Glutamatergic neuron (in vitro differentiated cells): ENCODE measurements at regions not wholly inside any gene's neighbourhood (a gene's known extent, or its start where the extent isn't known, plus 50 kb on each side); places are given as distances from the start of the nearest gene placed in this dataset.

Experiments
- DNase-seq: peaks from one replicate; pipeline ENCODE4 v3.0.0; 2022
- H3K27ac Mint-ChIP-seq: one replicate; pipeline ENCODE4 v1.8.0; 2020; ENCODE audit warnings: mild to moderate bottlenecking, mixed read lengths, inconsistent platforms; ENCODE audit not compliant: unreplicated experiment
- H3K27me3 Mint-ChIP-seq: one replicate; pipeline ENCODE4 v1.8.0; 2020; ENCODE audit warnings: mild to moderate bottlenecking, moderate library complexity, mixed read lengths, inconsistent platforms; ENCODE audit not compliant: unreplicated experiment
- H3K36me3 Mint-ChIP-seq: one replicate; pipeline ENCODE4 v1.8.0; 2020; ENCODE audit warnings: mild to moderate bottlenecking, mixed read lengths, inconsistent platforms; ENCODE audit not compliant: unreplicated experiment
- H3K4me1 Mint-ChIP-seq: one replicate; pipeline ENCODE4 v1.8.0; 2020; ENCODE audit warnings: mild to moderate bottlenecking, low read depth, mixed read lengths, inconsistent platforms; ENCODE audit not compliant: unreplicated experiment
- H3K4me3 Mint-ChIP-seq: one replicate; pipeline ENCODE4 v1.8.0; 2020; ENCODE audit warnings: mild to moderate bottlenecking, mixed read lengths, inconsistent platforms; ENCODE audit not compliant: unreplicated experiment
- H3K9me3 Mint-ChIP-seq: one replicate; pipeline ENCODE4 v1.8.0; 2020; ENCODE audit warnings: mild to moderate bottlenecking, moderate library complexity, mixed read lengths, inconsistent platforms; ENCODE audit not compliant: unreplicated experiment
- TF ChIP-seq, protein P1 (sequence below): fragments of 200-600 bp; sonication (generic); IDR thresholded peaks from one replicate; pipeline ENCODE4 v1.5.0; 2021; ENCODE audit not compliant: partially characterized antibody, unreplicated experiment

DNA sequence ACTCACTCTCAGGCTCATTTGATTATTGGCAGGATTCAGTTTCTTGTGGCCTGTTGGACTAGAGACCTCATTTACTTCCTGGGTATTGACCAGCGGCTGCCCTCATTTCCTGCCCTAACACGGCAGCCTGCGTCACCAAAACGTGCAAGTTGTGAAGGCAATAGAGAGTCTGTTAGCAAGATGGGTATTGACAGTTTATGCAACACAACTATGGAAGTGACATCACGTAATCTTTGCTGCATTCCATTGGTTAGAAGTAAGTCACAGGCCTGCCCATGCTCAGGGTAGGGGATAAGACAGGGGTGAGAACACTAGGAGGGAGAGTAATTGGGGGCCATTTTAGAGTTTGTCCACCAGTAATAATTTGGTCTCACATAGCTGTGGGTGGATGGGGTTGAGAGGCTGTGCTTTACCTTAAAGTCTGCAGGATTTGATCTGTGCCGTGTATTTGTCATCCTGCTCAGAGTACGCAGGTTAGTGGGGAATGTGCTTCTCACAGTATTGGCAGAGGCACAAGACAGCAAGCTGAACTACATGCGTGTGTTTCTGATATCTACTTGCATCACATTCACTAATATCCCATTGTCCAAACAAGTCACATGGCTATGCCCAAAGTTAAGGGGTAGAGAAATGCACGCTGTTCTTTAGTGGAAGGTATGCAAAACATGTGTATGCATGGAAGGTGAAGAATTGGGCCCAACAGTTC lies 83.3 kb downstream of the EDEM1 start:
- Mint-ChIP-seq H3K27ac (no peak overlapping the region), H3K36me3 (no peaks in the 10 kb centered on the region)

DNA sequence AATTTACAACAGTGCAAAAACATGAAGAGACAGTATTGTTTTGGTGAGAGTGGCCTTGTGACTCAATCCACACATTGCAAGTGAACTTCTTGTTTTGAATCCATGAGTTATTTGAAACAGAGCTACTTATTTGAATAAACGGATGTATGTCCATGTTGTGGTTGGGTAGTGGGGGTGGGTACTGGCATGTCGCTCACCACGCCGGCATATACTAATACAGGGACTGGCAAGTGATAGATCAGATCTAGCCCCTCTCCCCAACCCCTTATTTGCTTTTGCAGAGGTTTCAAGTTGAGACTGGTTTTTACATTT lies 83.8 kb downstream of the EDEM1 start:
- no peaks in the 10 kb centered on the region for H3K36me3 Mint-ChIP-seq

More for the DNA sequence above, 83.3 kb downstream of the EDEM1 start:
- TF ChIP-seq, protein P1, sequence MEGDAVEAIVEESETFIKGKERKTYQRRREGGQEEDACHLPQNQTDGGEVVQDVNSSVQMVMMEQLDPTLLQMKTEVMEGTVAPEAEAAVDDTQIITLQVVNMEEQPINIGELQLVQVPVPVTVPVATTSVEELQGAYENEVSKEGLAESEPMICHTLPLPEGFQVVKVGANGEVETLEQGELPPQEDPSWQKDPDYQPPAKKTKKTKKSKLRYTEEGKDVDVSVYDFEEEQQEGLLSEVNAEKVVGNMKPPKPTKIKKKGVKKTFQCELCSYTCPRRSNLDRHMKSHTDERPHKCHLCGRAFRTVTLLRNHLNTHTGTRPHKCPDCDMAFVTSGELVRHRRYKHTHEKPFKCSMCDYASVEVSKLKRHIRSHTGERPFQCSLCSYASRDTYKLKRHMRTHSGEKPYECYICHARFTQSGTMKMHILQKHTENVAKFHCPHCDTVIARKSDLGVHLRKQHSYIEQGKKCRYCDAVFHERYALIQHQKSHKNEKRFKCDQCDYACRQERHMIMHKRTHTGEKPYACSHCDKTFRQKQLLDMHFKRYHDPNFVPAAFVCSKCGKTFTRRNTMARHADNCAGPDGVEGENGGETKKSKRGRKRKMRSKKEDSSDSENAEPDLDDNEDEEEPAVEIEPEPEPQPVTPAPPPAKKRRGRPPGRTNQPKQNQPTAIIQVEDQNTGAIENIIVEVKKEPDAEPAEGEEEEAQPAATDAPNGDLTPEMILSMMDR = no peak
- H3K4me1 Mint-ChIP-seq = peaks cover 3% of the 10 kb centered on the region
- no peak for DNase-seq
- no peaks in the 10 kb centered on the region for H3K27me3 Mint-ChIP-seq
- no peak overlapping the region for H3K4me3 Mint-ChIP-seq
- H3K9me3 Mint-ChIP-seq = no peaks in the 10 kb centered on the region

DNA sequence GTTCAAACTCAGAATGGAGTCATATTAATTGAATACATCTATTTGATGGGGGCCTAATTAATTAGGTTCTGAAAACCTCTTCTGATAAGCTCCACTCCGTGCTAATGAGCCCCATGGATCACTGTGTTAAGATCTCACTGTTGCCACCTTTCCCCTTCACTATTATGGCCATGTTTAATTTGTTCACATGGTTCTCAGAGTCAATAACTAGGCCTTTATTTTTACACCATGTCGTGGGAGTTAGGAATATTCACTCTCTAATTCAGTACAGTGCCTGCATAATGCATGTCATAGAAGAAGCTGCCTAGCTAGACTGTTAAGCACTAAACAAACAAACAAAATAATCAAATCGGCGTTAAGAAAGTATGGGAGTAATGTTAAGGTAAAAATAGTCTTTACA lies 84.9 kb downstream of the EDEM1 start:
- Mint-ChIP-seq H3K4me3 (no peak overlapping the region), H3K27ac (no peak overlapping the region), H3K27me3 (no peaks in the 10 kb centered on the region), H3K36me3 (no peaks in the 10 kb centered on the region), H3K9me3 (no peaks in the 10 kb centered on the region), H3K4me1 (peaks cover under 1% of the 10 kb centered on the region)
- DNase-seq = no peak
- TF ChIP-seq, protein P1 = no peak

More for the DNA sequence above, 83.8 kb downstream of the EDEM1 start:
- H3K9me3 Mint-ChIP-seq = no peaks in the 10 kb centered on the region
- no peaks in the 10 kb centered on the region for H3K27me3 Mint-ChIP-seq
- no peak overlapping the region for H3K27ac Mint-ChIP-seq
- no peak for DNase-seq
- H3K4me1 Mint-ChIP-seq = peaks cover 3% of the 10 kb centered on the region
- TF ChIP-seq, protein P1 = no peak
- H3K4me3 Mint-ChIP-seq = no peak overlapping the region

DNA sequence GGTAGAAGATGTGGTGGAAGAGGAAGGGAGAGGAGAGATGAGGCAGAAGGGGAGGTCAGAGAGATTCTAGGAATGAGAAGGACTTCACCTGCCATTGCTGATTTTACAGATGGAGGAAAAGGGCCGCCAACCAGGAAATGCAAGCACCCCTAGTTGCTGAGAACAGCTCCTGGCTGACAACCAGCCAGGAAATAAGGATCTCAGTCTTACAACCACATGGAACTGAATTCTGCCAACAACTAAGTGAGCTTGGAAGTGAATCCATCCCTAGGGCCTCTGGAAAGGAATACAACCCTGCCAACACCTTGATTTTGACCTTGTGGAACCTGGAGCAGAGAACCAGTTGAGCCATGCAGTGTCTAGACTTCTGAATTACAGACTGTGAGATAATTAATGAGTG lies 86.6 kb downstream of the EDEM1 start:
- H3K4me1 Mint-ChIP-seq = no peaks in the 10 kb centered on the region
- H3K4me3 Mint-ChIP-seq = no peak overlapping the region
- no peaks in the 10 kb centered on the region for H3K27me3 Mint-ChIP-seq
- H3K9me3 Mint-ChIP-seq = no peaks in the 10 kb centered on the region
- no peak for DNase-seq
- no peaks in the 10 kb centered on the region for H3K36me3 Mint-ChIP-seq
- TF ChIP-seq, protein P1 = no peak
- H3K27ac Mint-ChIP-seq = no peak overlapping the region

DNA sequence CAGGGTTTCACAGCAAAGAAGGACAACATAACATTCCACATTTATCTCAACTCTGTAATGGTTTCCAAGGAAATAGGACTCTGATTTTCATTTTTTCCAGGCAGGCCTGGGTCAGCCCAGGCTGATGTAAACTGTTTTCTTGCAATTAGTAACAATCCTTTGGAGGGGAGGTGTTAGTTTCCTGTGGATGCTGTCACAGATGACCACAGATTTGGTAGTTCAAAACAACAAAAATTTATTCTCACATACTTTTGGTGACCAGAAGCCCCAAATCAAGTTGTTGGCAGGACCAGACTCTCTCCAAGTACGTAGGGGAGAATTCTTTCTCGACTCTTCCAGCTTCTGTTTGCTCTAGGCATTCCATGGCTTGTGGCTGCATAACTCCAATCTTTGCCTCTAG lies 88.0 kb downstream of the EDEM1 start:
- no peaks in the 10 kb centered on the region for H3K36me3 Mint-ChIP-seq
- TF ChIP-seq, protein P1 = no peak

More for the DNA sequence above, 88.0 kb downstream of the EDEM1 start:
- H3K27ac Mint-ChIP-seq = no peak overlapping the region
- no peaks in the 10 kb centered on the region for H3K4me1 Mint-ChIP-seq
- no peaks in the 10 kb centered on the region for H3K9me3 Mint-ChIP-seq
- no peak overlapping the region for H3K4me3 Mint-ChIP-seq
- DNase-seq = no peak
- no peaks in the 10 kb centered on the region for H3K27me3 Mint-ChIP-seq
